ENCODE measurements at regions not wholly inside any gene's neighbourhood (a gene's known extent, or its start where the extent isn't known, plus 50 kb on each side); places are given as distances from the start of the nearest gene placed in this dataset.

DNA sequence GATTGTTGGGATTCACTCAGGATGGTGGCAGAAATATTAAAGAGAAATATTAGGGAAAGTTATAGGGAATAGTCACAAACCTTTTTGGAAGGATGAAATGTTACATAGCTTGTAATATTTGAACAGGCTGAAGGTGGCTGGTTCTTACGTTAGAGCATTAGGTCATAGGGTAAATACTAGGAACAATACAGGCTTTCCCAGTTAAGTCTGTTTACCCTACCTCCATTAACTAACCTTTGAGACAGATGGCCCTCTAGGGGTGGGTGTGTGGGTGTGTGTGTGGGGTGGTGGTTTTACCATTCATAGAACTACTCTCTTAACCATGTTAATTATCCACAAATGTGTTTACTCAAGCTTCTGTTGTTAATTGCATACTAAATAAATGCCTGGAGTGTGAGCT, 94.3 kb upstream of the STK32A start:
- TF ChIP-seq, protein P1, sequence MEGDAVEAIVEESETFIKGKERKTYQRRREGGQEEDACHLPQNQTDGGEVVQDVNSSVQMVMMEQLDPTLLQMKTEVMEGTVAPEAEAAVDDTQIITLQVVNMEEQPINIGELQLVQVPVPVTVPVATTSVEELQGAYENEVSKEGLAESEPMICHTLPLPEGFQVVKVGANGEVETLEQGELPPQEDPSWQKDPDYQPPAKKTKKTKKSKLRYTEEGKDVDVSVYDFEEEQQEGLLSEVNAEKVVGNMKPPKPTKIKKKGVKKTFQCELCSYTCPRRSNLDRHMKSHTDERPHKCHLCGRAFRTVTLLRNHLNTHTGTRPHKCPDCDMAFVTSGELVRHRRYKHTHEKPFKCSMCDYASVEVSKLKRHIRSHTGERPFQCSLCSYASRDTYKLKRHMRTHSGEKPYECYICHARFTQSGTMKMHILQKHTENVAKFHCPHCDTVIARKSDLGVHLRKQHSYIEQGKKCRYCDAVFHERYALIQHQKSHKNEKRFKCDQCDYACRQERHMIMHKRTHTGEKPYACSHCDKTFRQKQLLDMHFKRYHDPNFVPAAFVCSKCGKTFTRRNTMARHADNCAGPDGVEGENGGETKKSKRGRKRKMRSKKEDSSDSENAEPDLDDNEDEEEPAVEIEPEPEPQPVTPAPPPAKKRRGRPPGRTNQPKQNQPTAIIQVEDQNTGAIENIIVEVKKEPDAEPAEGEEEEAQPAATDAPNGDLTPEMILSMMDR (conservative IDR thresholded peaks at IDR 0.05; ENCODE audit: low read length) = no peak
- no peak for TF ChIP-seq EZH2phosphoT487 (IDR thresholded peaks at IDR 0.05; ENCODE audit: borderline replicate concordance, low read depth, low read length)
